Activated gamma-delta T cell treated with Interleukin-2 at 50 U/mL for 16 hours (primary cell): ENCODE measurements at regions not wholly inside any gene's neighbourhood (a gene's known extent, or its start where the extent isn't known, plus 50 kb on each side); places are given as distances from the start of the nearest gene placed in this dataset.
"Not testable (repeated sequence)": the region's sequence is repeated elsewhere in the genome, so short reads cannot be mapped to it uniquely, and the experiment has no call there.

Source experiments
- DNase-seq: peaks from one replicate; pipeline ENCODE4 v3.0.0-alpha.2; 2020

DNA sequence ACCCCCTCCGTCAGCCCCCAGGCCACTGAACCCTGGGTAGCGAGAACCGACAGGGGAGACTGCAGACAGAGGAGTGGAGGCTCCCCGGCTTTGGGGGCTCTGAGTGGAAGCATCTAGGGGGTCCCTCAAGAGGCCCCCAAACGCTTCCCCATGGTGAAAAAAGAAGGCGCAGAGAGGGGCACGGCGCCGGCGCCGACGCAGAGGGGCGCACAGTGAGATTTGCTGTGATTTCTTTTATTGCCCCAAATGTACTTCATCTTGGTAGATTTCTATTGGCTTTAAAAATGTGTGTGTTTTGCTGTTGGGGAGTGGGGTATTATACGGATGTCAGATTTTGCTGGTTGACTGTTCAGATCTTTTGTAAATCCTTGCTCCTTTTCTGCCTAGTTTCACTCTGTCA, 392.9 kb downstream of the GOLGA6L6 start:
- not testable (repeated sequence) for DNase-seq

DNA sequence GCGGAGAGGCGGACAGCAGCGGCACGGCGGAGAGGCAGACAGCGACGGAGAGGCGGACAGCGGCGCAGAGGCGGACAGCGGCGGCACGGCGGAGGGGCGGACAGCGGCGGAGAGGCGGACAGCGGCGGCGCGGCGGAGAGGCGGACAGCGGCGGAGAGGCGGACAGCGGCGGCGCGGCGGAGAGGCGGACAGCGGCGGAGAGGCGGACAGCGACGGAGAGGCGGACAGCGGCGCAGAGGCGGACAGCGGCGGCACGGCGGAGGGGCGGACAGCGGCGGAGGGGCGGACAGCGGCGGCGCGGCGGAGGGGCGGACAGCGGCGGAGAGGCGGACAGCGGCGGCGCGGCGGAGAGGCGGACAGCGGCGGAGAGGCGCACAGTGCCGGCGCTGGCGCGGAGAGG, 393.6 kb downstream of the GOLGA6L6 start:
- DNase-seq: not testable (repeated sequence)

- DNase-seq: not testable (repeated sequence)
Measured at GRCh38 chr15:20144333-20145036, 397.1 kb downstream of the GOLGA6L6 start.

DNA sequence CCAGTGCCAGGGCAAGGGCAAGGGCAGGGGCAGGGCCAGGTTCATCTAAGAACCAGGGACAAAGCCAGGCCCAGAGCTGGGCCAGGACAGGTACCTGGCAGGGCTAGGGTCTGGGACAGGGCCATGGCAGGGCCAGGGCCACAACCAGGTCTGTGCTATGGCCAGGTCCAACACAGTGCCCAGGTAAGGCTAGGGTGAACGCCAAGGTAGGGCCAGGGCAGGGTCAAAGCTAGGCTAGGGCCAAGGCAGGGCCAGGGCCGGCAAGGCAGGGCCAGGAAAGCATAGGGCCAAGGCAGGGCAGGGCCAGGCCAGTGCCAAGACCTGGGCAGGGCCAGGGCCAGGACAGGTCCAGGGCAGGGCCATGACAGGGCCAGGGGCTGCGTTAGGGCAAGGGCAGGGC, 398.7 kb downstream of the GOLGA6L6 start:
- DNase-seq: not testable (repeated sequence)

DNA sequence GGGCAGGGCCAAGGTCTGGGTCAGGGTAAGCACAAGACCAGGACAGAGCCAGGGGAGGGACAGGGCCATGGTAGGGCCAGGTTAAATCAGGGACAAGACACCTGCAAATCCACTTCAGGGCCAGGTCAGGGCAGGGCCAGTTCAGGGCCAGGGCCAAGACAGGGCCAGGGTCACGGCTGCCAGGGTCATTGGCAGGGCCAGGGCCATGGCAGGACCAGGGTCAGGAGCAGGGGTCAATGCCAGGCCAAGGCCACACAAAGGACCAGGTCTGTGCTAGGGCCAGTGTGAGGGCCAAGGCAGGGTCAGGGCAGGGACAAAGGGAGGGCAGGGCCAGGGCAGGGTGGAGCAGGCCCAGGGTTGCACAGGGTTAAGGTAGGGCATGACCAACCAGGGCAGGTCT, 399.2 kb downstream of the GOLGA6L6 start:
- not testable (repeated sequence) for DNase-seq

GRCh38 chr15:20124668-20125067, 416.9 kb downstream of the GOLGA6L6 start:
- DNase-seq: not testable (repeated sequence)

DNA sequence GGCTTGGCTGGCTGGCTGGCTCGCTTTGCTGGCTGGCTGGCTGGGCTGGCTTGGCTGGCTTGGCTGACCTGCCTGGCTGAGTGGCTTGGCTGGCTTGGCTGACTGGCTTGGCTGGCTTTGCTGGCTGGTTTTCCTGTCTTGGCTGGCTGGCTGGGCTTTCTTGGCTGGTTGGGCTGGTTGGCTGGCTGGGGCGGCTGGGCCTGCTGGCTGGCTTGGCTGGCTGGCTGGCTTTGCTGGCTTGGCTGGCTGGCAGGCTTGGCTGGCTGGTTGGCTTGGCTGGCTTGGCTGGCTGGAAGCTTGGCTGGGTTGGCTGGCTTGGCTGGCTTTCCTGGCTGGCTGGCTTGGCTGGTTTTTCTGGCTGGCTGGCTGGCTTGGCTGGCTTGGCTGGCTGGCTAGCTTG, 435.6 kb downstream of the GOLGA6L6 start:
- DNase-seq: peak; percentile 6

DNA sequence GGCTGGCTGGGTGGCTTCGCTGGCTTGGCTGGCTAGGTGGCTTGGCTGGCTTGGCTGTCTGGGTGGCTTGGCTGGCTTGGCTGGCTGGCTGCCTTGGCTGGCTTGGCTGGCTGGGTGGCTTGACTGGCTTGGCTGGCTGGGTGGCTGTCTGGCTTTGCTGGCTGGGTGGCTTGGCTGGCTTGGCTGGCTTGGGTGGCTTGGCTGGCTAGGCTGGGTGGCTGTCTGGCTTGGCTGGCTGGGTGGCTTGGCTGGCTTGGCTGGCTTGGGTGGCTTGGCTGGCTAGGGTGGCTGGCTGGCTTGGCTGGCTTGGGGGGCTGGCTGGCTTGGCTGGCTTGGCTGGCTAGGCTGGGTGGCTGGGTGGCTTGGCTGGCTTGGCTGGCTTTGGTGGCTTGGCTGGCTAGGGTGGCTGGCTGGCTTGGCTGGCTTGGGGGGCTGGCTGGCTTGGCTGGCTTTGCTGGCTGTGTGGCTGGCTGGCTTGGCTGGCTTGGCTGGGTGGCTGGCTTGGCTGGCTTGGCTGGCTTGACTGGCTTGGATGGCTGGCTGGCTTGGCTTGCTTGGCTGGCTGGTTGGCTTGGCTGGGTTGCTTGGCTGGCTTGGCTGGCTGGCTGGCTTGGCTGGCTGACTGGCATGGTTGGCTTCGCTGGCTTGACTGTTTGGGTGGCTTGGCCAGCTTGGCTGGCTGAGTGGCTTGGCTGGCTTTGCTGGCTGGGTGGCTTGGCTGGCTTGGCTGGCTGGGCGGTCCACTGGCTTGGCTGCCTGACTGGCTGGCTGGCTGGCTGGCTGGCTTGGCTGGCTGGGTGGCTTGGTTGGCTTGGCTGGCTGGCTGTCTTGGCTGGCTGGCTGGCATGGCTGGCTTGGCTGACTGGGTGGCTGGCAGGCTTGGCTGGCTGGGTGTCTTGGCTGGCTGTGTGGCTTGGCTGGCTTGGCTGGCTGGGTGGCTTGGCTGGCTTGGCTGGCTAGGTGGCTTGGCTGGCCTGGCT, 436.3 kb downstream of the GOLGA6L6 start:
- peak; percentile 7 for DNase-seq

- DNase-seq: peak; percentile 30
Measured at GRCh38 chr15:20104551-20104950, 437.0 kb downstream of the GOLGA6L6 start.

- DNase-seq: peak; percentile 10
Measured at GRCh38 chr15:20102862-20103261, 438.7 kb downstream of the GOLGA6L6 start.

GRCh38 chr15:20102209-20102608, 439.4 kb downstream of the GOLGA6L6 start:
- peak; percentile 8 for DNase-seq

- not testable (repeated sequence) for DNase-seq
Measured at GRCh38 chr15:20101281-20101680, 440.3 kb downstream of the GOLGA6L6 start.

DNA sequence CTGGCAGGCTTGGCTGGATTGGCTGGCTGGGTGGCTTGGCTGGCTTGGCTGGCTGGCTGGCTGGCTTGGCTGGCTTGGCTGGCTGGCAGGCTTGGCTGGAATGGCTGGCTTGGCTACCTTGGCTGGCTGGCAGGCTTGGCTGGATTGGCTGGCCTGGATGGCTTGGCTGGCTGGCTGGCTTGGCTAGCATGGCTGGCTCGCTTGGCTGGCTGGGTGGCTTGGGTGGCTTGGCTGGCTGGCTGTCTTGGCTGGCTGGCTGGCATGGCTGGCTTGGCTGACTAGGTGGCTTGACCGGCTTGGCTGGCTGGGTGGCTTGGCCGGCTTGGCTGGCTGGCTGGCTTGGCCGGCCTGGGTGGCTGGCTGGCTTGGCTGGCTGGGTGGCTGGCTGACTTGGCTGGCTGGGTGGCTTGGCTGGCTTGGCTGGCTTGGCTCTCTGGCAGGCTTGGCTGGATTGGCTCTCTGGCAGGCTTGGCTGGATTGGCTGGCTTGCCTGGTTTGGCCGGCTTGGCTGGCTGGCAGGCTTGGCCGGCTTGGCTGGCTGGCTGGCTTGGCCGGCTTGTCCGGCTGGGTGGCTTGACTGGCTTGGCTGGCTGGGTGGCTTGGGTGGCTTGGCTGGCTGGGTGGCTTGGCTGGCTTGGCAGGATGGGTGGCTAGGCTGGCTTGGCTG, 440.9 kb downstream of the GOLGA6L6 start:
- DNase-seq: not testable (repeated sequence)

DNA sequence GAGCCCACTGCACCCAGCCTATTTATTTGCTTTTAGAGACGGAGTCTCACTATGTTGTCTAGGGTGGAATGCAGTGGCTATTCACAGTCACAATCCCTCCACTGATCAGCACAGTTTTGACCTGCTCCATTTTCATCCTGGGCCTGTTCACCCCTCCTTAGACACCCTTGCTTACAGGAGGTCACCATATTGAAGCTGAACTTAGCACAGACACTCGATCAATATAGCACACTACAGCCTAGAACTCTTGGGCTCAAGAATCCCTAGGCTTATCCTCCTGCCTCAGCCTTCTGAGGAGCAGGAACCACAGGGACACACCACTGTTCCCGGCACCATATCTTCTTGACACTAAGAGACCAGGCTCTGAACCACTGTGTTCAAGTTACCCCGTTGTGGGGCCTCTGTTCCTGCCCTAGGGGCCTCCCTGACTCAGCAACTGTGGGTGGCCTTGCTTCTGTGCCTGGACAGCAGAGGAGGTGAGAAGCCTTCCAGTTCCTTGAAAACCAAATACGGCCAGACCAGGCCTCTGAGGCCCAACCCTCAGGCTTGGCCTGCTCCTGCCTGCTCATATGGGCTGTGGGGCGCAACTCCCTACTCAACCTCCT, 445.8 kb downstream of the GOLGA6L6 start:
- DNase-seq: not testable (repeated sequence)

GRCh38 chr15:20089541-20089940, 452.1 kb downstream of the GOLGA6L6 start:
- DNase-seq: not testable (repeated sequence)

DNA sequence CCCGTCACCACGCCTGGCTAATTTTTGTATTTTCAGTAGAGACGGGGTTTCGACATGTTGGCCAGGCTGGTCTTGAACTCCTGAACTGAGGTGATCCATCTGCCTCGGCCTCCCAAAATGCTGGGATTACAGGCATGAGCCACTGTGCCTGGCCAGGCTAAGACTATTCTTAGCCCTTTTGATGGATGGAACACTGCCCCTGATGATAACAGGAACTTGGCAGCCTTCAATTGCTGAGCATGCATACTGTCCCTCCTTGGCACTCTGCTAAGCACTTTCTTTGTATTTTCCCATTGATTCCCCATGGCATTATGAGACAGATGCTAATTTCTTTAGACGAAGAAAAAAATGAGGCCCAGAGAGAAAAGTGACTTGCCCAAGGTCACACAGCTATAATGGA, 457.6 kb downstream of the GOLGA6L6 start:
- DNase-seq: not testable (repeated sequence)

- DNase-seq: not testable (repeated sequence)
Measured at GRCh38 chr15:20074082-20074481, 467.5 kb downstream of the GOLGA6L6 start.

- DNase-seq: not testable (repeated sequence)
Measured at GRCh38 chr15:20069043-20069442, 472.6 kb downstream of the GOLGA6L6 start.

GRCh38 chr15:20066173-20066572, 475.4 kb downstream of the GOLGA6L6 start:
- DNase-seq: not testable (repeated sequence)

DNA sequence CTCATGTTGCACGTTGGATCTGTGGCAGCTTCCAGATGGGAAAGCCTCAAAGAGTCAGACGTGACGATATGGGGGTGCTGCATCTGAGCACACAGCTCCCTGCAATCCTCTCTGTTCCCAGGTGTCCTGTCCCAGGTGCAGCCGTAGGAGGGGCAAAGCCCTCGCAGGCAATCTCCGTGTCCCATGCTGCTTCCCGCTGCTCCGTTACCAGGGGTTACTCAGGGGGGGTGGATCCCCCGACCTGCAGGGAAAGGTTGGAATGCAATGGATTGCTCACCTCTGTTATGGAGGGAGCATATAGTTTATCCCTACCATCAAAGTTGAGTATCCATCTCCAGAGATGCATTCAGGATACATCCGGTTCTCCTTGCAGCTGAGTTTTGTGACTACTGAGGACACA, 476.1 kb downstream of the GOLGA6L6 start:
- DNase-seq: not testable (repeated sequence)

DNA sequence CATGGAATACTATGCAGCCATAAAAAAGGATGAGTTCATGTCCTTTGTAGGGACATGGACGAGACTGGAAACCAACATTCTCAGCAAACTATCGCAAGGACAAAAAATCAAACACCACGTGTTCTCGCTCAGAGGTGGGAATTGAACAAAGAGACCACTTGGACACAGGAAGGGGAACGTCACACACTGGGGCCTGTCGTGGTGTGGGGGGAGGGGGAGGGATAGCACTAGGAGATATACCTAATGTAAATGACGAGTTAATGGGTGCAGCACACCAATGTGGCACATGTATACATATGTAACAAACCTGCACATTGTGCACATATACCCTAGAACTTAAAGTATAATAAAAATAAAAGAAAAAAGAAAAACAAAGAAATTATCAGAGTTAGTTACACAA, 478.4 kb downstream of the GOLGA6L6 start:
- not testable (repeated sequence) for DNase-seq

DNA sequence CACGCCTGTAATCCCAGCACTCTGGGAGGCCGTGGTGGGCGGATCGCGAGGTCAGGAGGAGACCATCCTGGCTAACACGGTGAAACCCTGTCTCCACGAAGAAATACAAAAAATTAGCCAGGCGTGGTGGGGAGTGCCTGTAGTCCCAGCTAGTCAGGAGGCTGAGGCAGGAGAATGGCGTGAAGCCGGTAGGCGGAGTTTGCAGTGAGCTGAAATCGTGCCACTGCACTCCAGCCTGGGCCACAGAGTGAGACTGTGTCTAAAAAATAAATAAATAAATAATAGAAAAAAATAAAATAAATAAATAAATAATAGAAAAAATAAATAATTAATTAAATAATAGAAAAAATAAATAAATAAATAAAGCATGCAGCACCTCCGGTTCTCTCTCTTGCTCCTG, 480.8 kb downstream of the GOLGA6L6 start:
- DNase-seq: not testable (repeated sequence)

- not testable (repeated sequence) for DNase-seq
Measured at GRCh38 chr15:20056871-20057270, 484.7 kb downstream of the GOLGA6L6 start.
